Urothelium cell line (cell line): ENCODE measurements at regions not wholly inside any gene's neighbourhood (a gene's known extent, or its start where the extent isn't known, plus 50 kb on each side); places are given as distances from the start of the nearest gene placed in this dataset.

Experiments used
- DNase-seq: peaks from one replicate; pipeline ENCODE4 v3.0.0; 2011; ENCODE audit warnings: low spot score, mixed read lengths
- FAIRE-seq: peaks from 2 replicates; lab custom pipeline; 2011; peaks lifted over from hg19 to GRCh38; lab: Jason Lieb, UNC

- DNase-seq (no peak), FAIRE-seq (no peak)
Measured at GRCh38 chr7:24178811-24179570, 105.0 kb upstream of the NPY start.

GRCh38 chr7:24191362-24191761 lies 92.6 kb upstream of the NPY start:
- no peak for FAIRE-seq
- no peak for DNase-seq

- no peak for DNase-seq
- no peak for FAIRE-seq
Measured at GRCh38 chr7:24192053-24192452, 91.9 kb upstream of the NPY start.

- FAIRE-seq (no peak), DNase-seq (no peak)
Measured at GRCh38 chr7:24192691-24193090, 91.3 kb upstream of the NPY start.

- peak; percentile 40 for DNase-seq
- FAIRE-seq, result no peak
Measured at GRCh38 chr7:24197852-24198251, 86.1 kb upstream of the NPY start.

GRCh38 chr7:24199978-24200377 lies 84.0 kb upstream of the NPY start:
- FAIRE-seq, result no peak

GRCh38 chr7:24200407-24200966 lies 83.5 kb upstream of the NPY start:
- no peak for DNase-seq
- no peak for FAIRE-seq

More at GRCh38 chr7:24199978-24200377, 84.0 kb upstream of the NPY start:
- no peak for DNase-seq

- DNase-seq (no peak), FAIRE-seq (no peak)
Measured at GRCh38 chr7:24201226-24201625, 82.8 kb upstream of the NPY start.

- no peak for FAIRE-seq
- DNase-seq, result no peak
Measured at GRCh38 chr7:24212073-24212472, 71.9 kb upstream of the NPY start.

- DNase-seq, result no peak
- FAIRE-seq, result no peak
Measured at GRCh38 chr7:24213311-24213710, 70.7 kb upstream of the NPY start.

- no peak for FAIRE-seq
- no peak for DNase-seq
Measured at GRCh38 chr7:24214670-24215069, 69.3 kb upstream of the NPY start.

- FAIRE-seq, result no peak
- no peak for DNase-seq
Measured at GRCh38 chr7:24216576-24217125, 67.3 kb upstream of the NPY start.

GRCh38 chr7:24221500-24221899 lies 62.5 kb upstream of the NPY start:
- no peak for FAIRE-seq

GRCh38 chr7:24227068-24227467 lies 56.9 kb upstream of the NPY start:
- DNase-seq, result no peak
- FAIRE-seq, result no peak

More at GRCh38 chr7:24221500-24221899, 62.5 kb upstream of the NPY start:
- DNase-seq, result no peak

GRCh38 chr7:24227603-24228359 lies 56.2 kb upstream of the NPY start:
- DNase-seq (no peak), FAIRE-seq (no peak)

GRCh38 chr7:24229481-24230226 lies 54.3 kb upstream of the NPY start:
- FAIRE-seq (no peak), DNase-seq (no peak)

- no peak for FAIRE-seq
- DNase-seq, result no peak
Measured at GRCh38 chr7:24231493-24231892, 52.5 kb upstream of the NPY start.

GRCh38 chr7:24233386-24233785 lies 50.6 kb upstream of the NPY start:
- DNase-seq, result no peak
- FAIRE-seq, result no peak
